ENCODE measurements at regions not wholly inside any gene's neighbourhood (a gene's known extent, or its start where the extent isn't known, plus 50 kb on each side); places are given as distances from the start of the nearest gene placed in this dataset.

- DNase-seq: no peak
Observed at GRCh38 chrX:109843963-109844751, 111.1 kb upstream of the ACSL4 start.

- no peak for DNase-seq
Observed at GRCh38 chrX:109844986-109845385, 111.9 kb upstream of the ACSL4 start.

GRCh38 chrX:109845996-109846395 is 112.9 kb upstream of the ACSL4 start:
- DNase-seq: no peak

- no peak for DNase-seq
Observed at GRCh38 chrX:109847257-109848187, 114.5 kb upstream of the ACSL4 start.

- no peak for DNase-seq
Observed at GRCh38 chrX:109848461-109849050, 115.5 kb upstream of the ACSL4 start.

- no peak for DNase-seq
Observed at GRCh38 chrX:109854096-109854495, 121.0 kb upstream of the ACSL4 start.

DNA sequence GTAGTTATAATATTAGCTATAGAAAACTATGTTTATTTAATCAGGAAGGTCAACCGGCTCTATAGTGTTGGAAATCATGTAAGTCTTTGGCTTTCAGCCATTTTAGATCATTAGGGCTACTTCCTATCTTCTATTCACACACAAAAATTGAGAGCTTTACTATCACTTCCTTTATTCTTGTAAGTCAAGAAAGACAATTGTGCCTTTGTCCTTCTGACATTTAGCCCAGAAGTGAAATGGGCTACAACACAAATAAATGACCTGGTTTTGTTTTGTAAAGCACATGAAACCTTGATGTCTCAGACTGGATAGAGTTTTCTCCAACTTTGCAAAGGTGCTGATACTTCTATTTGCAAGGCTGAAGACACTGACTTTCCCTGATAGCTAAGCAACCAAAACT is 122.4 kb upstream of the ACSL4 start:
- DNase-seq: no peak

GRCh38 chrX:109856974-109857373 is 123.9 kb upstream of the ACSL4 start:
- no peak for DNase-seq

DNA sequence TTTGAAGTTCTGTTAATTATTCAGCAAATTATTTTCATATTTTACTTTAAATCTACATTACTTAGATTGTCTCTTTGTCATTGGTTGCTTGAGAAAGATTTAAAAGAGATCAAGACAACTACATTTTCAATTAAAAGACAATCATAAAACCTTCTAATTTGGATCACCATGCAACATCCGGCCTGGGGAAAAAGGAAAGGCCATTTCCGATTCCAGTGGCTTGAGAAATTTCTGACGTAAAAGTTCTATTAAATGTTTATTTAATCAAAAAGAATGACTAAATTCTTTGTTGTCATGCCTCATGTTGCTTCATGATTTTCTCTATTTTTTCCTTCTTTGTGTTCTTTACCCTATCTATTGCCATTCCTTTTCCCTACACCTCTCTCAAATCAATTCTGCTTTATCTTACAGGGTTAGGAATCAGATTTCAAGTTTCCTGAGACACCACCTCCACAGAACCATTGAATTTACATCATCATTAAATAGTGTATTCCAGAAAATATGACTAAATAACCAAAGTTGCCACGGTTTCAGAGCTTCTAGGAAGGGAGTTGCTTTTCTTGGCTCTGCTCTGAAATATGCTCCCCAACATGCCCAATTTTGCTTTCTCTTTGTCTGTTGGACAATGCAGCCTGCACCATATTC is 124.6 kb upstream of the ACSL4 start:
- DNase-seq: no peak

GRCh38 chrX:109858602-109859341 is 125.7 kb upstream of the ACSL4 start:
- no peak for DNase-seq

DNA sequence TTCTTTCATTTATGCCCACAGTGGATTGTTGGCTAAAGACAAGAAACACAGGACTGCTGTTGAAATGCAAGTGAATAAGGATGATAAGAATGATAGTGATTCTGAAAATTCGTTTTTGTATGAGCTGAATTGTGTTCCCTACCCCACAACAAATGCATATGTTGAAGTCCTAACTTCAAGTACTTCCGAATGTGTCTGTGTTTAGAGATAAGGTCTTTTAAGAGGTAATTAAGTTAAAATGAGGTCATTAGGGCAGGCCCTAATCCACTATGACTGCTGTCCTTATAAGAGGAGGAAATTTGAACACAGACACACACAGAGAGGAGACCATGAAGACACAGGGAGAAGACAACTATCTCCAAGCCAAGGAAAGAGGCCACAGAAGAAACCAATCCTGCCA is 126.6 kb upstream of the ACSL4 start:
- DNase-seq: no peak

- DNase-seq: no peak
Observed at GRCh38 chrX:109862433-109862832, 129.4 kb upstream of the ACSL4 start.

- DNase-seq: no peak
Observed at GRCh38 chrX:109863811-109864210, 130.8 kb upstream of the ACSL4 start.

DNA sequence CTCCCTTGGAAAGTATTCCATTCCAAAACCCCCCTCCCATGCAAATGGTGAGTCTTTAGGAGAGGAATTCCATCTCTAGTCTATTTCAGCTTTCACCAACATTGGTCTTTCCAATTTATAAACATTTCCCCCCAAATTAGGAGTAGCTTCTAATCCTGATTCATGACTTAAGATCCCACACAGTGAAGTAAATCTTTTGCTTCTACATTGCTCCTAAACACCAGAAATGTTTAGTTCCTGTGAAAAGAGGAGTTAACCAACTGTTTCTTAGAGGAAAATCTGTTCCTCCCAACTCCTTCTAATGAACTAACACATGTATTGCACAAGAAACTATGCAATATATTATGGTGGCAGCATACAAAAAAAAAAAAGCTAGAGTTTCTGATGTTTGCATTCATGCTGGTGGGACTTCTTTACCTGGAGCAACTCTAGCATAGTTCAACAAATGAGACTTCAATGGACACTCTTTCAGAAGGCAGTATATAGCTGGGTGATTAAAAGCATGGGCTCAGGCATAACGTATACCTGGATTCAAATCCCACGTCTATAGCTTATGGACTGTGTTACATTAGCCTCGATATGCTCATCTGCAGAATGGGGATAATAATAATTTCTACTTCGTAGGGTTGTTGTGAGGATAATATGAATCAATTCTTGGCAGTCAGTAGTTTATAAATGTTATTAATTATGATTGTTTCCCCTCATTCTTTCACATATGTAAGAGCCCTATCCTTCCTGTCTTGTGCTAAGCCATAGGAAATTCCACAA is 131.6 kb upstream of the TMEM164 start:
- no peak for DNase-seq

GRCh38 chrX:109872021-109872732 is 130.7 kb upstream of the TMEM164 start:
- DNase-seq: no peak

DNA sequence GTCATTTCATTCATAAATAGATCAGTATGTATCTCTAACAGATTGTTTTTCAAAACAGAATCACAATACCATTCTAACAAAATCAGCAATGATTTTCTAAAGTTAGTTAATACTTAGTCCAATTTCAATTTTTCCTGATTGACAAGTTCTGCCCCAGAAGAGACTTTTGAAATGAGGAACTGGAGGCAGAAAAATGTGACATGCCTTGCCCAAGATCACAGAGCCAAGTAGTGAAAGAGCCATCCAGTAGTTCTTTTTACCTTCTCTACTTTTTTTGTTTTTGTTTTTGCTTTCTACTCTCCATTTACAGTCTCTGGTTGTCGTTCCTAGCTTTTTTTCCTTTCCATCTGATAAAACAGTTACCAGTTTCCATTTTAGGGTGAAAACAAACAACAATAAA is 129.3 kb upstream of the TMEM164 start:
- DNase-seq: no peak

DNA sequence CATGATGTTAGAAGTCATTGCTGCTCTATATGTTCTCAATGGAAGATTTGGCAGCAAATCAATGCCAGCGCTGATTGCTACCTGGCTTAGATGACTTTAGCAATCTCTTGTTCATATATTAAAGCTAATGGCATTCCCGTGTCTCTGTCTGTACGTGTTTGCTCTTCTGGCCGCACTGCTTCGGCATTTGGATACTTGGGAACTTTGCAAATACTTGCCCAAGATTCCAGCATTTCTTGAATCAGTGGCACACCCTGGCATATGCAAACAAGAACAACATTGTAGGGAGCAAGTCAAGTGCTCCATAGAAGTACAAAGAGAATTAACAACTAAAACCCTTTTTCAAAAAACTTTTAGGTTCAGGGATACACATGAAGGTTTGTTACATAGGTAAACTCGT is 128.9 kb upstream of the TMEM164 start:
- no peak for DNase-seq

DNA sequence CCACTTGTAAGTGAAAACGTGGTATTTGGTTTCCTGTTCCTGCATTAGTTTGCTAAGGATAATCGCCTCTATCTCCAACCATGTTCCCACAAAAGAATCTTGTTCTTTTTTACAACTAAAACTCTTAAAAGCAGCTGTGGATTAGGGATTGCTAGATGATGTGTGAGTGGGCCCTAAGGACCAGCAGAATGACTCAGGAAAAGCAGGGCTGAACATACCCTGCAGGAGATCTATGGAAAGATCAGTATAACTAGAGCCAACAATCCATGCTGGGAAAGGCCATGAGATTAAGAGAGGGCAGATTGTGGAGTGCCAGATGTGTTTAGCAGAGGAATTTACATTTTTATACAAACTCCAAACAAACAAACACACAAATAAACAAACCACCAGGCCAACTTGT is 128.4 kb upstream of the TMEM164 start:
- DNase-seq: no peak

DNA sequence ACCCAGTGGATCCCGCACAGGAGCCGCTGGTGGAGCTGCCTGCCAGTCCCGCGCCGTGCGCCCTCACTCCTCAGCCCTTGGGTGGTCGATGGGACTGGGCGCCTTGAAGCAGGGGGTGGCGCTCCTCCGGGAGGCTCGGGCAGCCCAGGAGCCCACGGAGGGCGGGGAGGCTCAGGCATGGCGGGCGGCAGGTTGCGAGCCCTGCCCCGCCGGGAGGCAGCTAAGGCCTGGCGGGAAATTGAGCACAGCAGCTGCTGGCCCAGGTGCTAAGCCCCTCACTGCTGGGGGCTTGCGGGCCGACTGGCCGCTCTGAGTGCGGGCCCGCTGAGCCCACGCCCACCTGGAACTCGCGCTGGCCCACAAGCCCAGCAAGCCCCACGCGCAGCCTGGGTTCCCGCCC is 127.1 kb upstream of the TMEM164 start:
- no peak for DNase-seq

- DNase-seq: no peak
Observed at GRCh38 chrX:109878236-109878635, 124.7 kb upstream of the TMEM164 start.

GRCh38 chrX:109879991-109880390 is 122.9 kb upstream of the TMEM164 start:
- DNase-seq: no peak

Measured in activated effector memory CD4-positive, alpha-beta T cell treated with anti-CD3 and anti-CD28 coated beads, Interleukin-2, amount 50 U/mL, for 16 hours (primary cell).